Keratinocyte (primary cell): ENCODE measurements at regions not wholly inside any gene's neighbourhood (a gene's known extent, or its start where the extent isn't known, plus 50 kb on each side); places are given as distances from the start of the nearest gene placed in this dataset.

ENCODE experiments used
- DNase-seq: peaks from one replicate; pipeline ENCODE4 v3.0.0-alpha.2; 2011; ENCODE audit warnings: low read depth, missing footprints, low spot score
- FAIRE-seq: peaks from 2 replicates; lab custom pipeline; 2011; peaks lifted over from hg19 to GRCh38; lab: Jason Lieb, UNC
- H2AFZ ChIP-seq: 2 replicates; pipeline ENCODE4 v1.6.0; 2012; ENCODE audit warnings: low read length, control low read depth, inconsistent platforms; ENCODE audit not compliant: control insufficient read depth
- H3K27ac ChIP-seq: 2 replicates; pipeline ENCODE4 v1.5.1; 2011; ENCODE audit warnings: low read length; ENCODE audit not compliant: control insufficient read depth, insufficient read depth
- H3K27me3 ChIP-seq: 3 replicates; pipeline ENCODE4 v1.6.0; 2011; ENCODE audit warnings: low read length; ENCODE audit not compliant: control insufficient read depth, insufficient read depth; ENCODE audit errors: extremely low read depth
- H3K36me3 ChIP-seq, 2 experiments: 2 replicates in 1 of 2; 3 replicates in 1 of 2; pipeline ENCODE4 v1.5.1; 2011; ENCODE audit warnings: low read length in 2 of 2, mild to moderate bottlenecking in 1 of 2; ENCODE audit not compliant: control insufficient read depth in 2 of 2, insufficient read depth in 2 of 2; ENCODE audit errors: extremely low read depth in 1 of 2
- H3K4me1 ChIP-seq: 3 replicates; pipeline ENCODE4 v1.5.1; 2011; ENCODE audit warnings: low read length; ENCODE audit not compliant: control insufficient read depth, insufficient read depth; ENCODE audit errors: extremely low read depth
- H3K4me2 ChIP-seq: 3 replicates; pipeline ENCODE4 v1.6.0; 2011; ENCODE audit warnings: low read depth, low read length; ENCODE audit not compliant: control insufficient read depth, insufficient read depth; ENCODE audit errors: extremely low read depth
- H3K4me3 ChIP-seq, 3 experiments: fragments of 200-600 bp in 1 of 3; sonication (generic) in 1 of 3; 2 replicates in 2 of 3; 3 replicates in 1 of 3; pipeline ENCODE4 v1.5.1; 2011 to 2016; ENCODE audit warnings: low read length in 3 of 3, mild to moderate bottlenecking in 3 of 3, control low read depth in 2 of 3, inconsistent platforms in 1 of 3, low read depth in 1 of 3, mixed read lengths in 1 of 3, mixed run types in 1 of 3, moderate library complexity in 1 of 3; ENCODE audit not compliant: control insufficient read depth in 2 of 3, insufficient read depth in 2 of 3; ENCODE audit errors: extremely low read depth in 1 of 3
- H3K79me2 ChIP-seq: 2 replicates; pipeline ENCODE4 v1.6.0; 2012; ENCODE audit warnings: low read length; ENCODE audit not compliant: control insufficient read depth, insufficient read depth
- H3K9ac ChIP-seq: 3 replicates; pipeline ENCODE4 v1.6.0; 2011; ENCODE audit warnings: low read length; ENCODE audit not compliant: control insufficient read depth, insufficient read depth; ENCODE audit errors: extremely low read depth
- H3K9me1 ChIP-seq: 3 replicates; pipeline ENCODE4 v1.6.0; 2011; ENCODE audit warnings: low read length; ENCODE audit not compliant: control insufficient read depth, insufficient read depth; ENCODE audit errors: extremely low read depth
- H3K9me3 ChIP-seq: 2 replicates; pipeline ENCODE4 v1.5.1; 2012; ENCODE audit warnings: low read depth, low read length; ENCODE audit not compliant: control insufficient read depth
- H4K20me1 ChIP-seq: 3 replicates; pipeline ENCODE4 v1.6.0; 2011; ENCODE audit warnings: low read length; ENCODE audit not compliant: control insufficient read depth, insufficient read depth; ENCODE audit errors: extremely low read depth
- EZH2 ChIP-seq: IDR thresholded peaks from one replicate; pipeline ENCODE4 v1.6.1; 2012; ENCODE audit warnings: inconsistent platforms, mild to moderate bottlenecking, low read length, moderate library complexity
- dilution Hi-C: fragments of 300-500 bp; cut with MboI; formaldehyde crosslinking; loops from one replicate; pipeline ENCODE4 v1.7.0; 2020; ENCODE audit warnings: low sequenced_read_pairs; ENCODE audit not compliant: extremely low pct_ligation_motif_present
- TF ChIP-seq, protein P1 (sequence below), 3 experiments: IDR thresholded peaks in 1 of 3; conservative IDR thresholded peaks in 1 of 3; optimal IDR thresholded peaks in 1 of 3; 2 replicates in 2 of 3; 3 replicates in 1 of 3; pipeline versions ENCODE3 to v1.5.1; 2011; ENCODE audit warnings: low read length in 3 of 3, mild to moderate bottlenecking in 3 of 3, moderate library complexity in 2 of 3, control low read depth in 1 of 3, inconsistent platforms in 1 of 3; ENCODE audit not compliant: insufficient read depth in 2 of 3; ENCODE audit errors: extremely low read depth in 1 of 3

DNA sequence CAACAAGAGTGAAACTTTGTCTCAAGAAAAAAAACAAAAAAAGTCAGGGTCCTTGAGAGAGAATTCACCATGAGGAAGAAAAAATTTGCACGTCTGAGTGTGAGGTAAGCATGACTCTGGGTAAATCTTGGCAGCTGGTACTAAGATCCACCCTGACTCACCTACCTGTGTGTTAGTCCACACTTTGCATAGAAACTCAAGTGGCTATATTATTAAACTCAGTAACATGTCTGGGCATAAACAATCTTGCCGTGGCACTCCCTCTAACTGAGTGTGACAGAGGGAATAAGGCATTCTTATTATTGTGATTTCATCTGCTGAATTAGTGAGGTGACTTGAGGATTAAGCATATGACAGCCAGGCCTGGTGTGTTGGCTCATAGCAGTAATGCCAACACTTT lies 259.4 kb upstream of the VLDLR start:
- dilution Hi-C loops = no loop called here
- TF ChIP-seq, protein P1, sequence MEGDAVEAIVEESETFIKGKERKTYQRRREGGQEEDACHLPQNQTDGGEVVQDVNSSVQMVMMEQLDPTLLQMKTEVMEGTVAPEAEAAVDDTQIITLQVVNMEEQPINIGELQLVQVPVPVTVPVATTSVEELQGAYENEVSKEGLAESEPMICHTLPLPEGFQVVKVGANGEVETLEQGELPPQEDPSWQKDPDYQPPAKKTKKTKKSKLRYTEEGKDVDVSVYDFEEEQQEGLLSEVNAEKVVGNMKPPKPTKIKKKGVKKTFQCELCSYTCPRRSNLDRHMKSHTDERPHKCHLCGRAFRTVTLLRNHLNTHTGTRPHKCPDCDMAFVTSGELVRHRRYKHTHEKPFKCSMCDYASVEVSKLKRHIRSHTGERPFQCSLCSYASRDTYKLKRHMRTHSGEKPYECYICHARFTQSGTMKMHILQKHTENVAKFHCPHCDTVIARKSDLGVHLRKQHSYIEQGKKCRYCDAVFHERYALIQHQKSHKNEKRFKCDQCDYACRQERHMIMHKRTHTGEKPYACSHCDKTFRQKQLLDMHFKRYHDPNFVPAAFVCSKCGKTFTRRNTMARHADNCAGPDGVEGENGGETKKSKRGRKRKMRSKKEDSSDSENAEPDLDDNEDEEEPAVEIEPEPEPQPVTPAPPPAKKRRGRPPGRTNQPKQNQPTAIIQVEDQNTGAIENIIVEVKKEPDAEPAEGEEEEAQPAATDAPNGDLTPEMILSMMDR (optimal IDR thresholded peaks at IDR 0.05 in 1 of 3, IDR thresholded peaks at IDR 0.05 in 1 of 3, conservative IDR thresholded peaks at IDR 0.05 in 1 of 3; ENCODE audit: extremely low read depth in 1 of 3, insufficient read depth in 2 of 3, low read length in 3 of 3) = no peak
- no peak for TF ChIP-seq EZH2
- FAIRE-seq = peak; percentile 92

DNA sequence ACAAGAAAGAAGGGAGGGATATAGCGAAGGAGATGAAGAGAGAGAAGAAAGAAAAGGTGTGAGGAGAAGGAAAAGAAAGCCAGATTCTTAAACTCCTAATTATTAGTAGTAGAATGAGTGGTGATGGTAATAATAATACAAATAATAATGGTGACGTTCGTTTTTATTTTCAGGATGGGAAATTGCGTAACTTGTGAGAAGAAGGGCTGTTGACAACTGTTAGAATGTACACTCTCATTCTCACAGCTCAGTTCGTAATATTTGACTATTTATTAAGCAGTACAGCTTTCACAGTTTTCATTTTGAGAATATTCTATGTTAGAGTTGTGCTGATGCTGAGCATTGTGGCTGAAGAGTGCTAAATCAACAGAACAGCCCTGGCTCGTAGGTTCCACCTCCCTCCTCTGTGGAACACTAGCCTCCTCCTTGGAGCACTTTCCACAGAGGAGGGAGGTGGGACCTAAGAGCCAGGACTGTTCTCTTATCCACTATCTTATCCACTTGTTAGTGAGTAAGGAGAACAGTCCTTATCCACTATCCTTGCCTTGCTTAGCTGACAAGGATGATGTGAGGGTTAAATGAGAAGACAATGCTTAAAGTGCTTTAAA lies 258.3 kb upstream of the VLDLR start:
- no peaks in the 10 kb centered on the region for H4K20me1 ChIP-seq
- H3K36me3 ChIP-seq = no peaks in the 10 kb centered on the region
- no peaks in the 10 kb centered on the region for H3K79me2 ChIP-seq
- peak; percentile 26 for FAIRE-seq
- TF ChIP-seq, protein P1 (optimal IDR thresholded peaks at IDR 0.05 in 1 of 3, IDR thresholded peaks at IDR 0.05 in 1 of 3, conservative IDR thresholded peaks at IDR 0.05 in 1 of 3; ENCODE audit: extremely low read depth in 1 of 3, insufficient read depth in 2 of 3, low read length in 3 of 3) = no peak
- TF ChIP-seq EZH2 = no peak
- dilution Hi-C loops = no loop called here
- no peak overlapping the region for H3K9ac ChIP-seq
- H3K4me1 ChIP-seq = peaks cover 11% of the 10 kb centered on the region
- no peak overlapping the region for H3K27ac ChIP-seq
- no peak overlapping the region for H2AFZ ChIP-seq
- H3K9me1 ChIP-seq = no peaks in the 10 kb centered on the region
- H3K9me3 ChIP-seq = no peaks in the 10 kb centered on the region
- no peaks in the 10 kb centered on the region for H3K27me3 ChIP-seq
- H3K4me3 ChIP-seq = no peak overlapping the region
- H3K4me2 ChIP-seq = no peak overlapping the region
- no peak for DNase-seq

More for the DNA sequence above, 259.4 kb upstream of the VLDLR start:
- Histone ChIP-seq H4K20me1 (no peaks in the 10 kb centered on the region), H3K36me3 (no peaks in the 10 kb centered on the region), H3K79me2 (no peaks in the 10 kb centered on the region), H3K9me1 (no peaks in the 10 kb centered on the region), H3K9me3 (no peaks in the 10 kb centered on the region), H3K4me1 (peaks cover 11% of the 10 kb centered on the region), H3K27ac (peak overlapping the region; percentile 63), H3K4me2 (peak overlapping the region; percentile 25), H3K4me3 (no peak overlapping the region), H3K9ac (no peak overlapping the region), H3K27me3 (no peaks in the 10 kb centered on the region), H2AFZ (peak overlapping the region; percentile 48)
- peak; percentile 77 for DNase-seq
